LNCAP (cell line): ENCODE measurements at regions not wholly inside any gene's neighbourhood (a gene's known extent, or its start where the extent isn't known, plus 50 kb on each side); places are given as distances from the start of the nearest gene placed in this dataset.

Source experiments
- TF ChIP-seq, protein P1 (sequence below): fragments of 450-650 bp; IDR thresholded peaks from 2 replicates; pipeline ENCODE4 v1.5.1; 2017; ENCODE audit warnings: mild to moderate bottlenecking

DNA sequence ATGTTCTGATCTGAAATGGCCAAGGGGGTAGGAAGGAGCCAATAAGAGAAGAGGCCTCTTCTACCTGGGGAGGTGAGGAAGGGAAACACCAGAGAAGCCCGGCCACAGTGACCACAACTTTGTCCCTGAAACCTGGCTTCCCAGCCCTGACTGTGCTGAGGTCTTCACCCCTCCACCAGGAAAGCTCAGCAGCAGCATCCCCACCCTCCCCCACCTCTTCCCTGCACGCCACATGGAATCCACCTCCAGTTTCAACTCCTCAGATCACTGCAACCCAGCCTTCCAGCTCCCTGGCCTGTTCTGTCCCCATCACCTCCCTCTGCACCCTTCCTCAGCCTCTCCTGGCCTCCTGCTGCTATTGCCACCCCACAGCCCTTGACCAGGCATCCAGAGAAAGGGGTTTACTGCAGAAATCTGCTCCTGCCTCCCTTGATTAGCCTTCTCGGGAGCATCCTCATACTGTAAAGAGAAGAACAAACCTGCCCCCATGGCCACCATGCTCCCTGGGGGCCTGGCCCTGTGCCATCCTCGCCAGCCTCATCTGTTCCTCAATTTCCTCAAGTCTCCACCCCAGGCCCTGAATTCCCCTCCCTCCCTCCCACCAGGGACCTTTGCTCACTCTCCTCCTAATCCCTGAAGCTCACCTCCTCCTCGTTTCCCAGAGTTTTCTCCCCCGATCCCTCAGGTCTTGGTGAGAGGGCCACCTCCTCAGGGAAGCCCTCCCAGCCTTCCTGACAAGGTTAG, 450.9 kb downstream of the MATN1 start:
- TF ChIP-seq, protein P1, sequence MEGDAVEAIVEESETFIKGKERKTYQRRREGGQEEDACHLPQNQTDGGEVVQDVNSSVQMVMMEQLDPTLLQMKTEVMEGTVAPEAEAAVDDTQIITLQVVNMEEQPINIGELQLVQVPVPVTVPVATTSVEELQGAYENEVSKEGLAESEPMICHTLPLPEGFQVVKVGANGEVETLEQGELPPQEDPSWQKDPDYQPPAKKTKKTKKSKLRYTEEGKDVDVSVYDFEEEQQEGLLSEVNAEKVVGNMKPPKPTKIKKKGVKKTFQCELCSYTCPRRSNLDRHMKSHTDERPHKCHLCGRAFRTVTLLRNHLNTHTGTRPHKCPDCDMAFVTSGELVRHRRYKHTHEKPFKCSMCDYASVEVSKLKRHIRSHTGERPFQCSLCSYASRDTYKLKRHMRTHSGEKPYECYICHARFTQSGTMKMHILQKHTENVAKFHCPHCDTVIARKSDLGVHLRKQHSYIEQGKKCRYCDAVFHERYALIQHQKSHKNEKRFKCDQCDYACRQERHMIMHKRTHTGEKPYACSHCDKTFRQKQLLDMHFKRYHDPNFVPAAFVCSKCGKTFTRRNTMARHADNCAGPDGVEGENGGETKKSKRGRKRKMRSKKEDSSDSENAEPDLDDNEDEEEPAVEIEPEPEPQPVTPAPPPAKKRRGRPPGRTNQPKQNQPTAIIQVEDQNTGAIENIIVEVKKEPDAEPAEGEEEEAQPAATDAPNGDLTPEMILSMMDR = no peak

DNA sequence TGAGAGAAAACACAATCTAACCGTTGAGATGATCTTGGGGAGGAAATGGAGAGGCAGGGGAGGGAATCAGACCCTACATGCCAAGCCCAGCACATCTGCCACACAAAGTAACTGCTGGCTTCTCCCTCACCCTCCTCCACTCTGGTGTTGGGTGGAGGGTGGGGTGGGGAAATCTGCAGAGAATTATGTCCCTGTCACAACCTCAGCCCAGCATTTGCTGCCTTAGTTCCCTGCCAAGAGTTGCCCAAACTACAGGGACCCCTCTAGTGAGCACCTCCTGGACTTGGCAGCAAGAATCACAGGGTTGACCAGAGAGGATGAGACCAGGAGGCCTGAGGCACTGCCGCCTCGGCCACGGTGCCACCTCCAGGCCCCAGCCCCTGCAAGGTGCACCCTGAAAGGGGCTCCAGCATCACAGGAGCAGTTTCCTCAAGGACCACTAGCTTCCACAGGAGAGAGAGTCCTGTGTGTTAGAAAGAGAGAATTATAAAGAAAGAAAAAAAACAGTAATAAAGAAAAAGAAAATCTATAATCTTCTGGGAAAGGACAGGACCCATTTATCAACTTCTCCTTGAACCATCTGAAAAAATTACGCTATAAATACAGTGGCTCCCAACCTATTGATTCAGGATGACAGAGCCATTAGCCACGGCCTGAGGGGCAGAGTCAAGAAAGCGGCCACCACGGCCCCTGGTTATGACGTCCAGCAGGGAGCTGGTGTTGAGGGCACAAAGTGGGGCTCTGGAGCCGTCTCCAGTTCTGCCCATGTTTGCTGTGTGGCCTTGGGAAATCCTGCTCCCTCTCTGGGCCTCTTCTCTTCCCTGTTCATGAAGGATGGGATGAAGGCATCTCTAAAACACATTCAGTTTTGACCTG, 451.7 kb downstream of the MATN1 start:
- TF ChIP-seq, protein P1 = no peak

DNA sequence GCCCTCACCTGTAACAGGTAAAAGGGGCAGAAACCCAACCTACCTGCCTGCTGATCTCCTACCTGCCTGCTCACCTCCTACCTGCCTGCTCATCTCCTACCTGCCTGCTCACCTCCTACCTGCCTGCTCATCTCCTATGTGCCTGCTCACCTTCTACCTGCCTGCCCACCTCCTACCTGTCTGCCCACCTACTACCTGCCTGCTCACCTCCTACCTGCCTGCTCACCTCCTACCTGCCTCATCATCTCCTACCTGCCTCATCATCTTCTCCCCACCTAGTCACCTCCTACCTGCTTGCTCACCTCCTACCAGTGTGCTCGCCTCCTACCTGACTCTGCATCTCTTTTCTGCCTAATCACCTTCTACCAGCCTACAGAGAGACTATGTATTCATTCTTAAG, 452.9 kb downstream of the MATN1 start:
- TF ChIP-seq, protein P1 = no peak

DNA sequence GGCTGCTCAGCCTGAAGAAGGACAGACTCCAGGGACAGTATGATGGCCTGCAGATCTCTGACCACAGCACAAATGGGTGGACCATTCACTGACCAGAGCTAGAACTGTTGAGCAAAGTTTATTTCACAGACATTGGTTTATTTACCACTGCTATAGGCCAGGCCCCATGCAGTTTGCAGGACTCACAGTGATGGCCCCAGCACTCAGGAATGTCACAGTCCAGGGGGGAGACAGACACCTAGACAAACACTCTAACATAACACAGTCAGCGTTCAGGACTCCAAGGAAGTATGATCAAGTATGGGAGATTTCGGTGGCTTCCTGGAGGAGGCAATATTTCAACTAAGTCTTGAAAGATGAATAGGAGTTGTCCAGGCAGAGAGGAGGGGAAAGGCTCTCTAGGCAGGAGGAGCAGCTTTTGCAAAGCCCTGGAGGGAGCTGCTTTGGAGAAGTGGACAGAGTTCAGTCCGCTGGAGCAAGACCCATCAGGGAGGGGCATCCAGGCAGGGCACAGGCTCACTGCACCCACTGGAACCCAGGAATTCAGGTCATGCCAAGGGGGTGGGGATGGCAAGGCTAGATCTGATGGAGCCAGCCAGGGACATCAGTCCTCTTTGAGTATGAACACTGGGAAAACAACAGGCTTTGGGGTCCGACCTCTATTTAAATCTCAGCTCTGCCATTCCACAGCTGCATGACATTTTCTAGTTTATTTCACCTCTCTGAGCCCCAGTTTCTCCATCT, 454.3 kb downstream of the MATN1 start:
- TF ChIP-seq, protein P1 = no peak

DNA sequence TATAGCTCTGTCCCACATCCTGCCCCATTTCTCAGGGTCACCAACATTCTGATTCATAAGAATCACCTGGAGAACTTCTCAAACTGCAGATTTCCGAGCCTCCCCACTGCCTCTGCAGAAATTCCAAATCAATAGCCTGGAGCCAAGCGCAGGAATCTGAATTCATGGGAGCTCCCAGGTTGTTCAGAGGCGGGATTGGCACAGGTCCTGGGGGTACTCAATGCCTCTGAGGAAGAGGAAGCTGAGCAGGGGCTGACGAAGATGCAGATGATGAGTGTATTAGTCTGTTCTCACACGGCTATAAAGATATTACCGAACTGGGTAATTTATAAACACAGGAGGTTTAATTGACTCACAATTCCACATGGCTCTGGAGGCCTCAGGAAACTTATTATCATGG, 455.5 kb downstream of the MATN1 start:
- TF ChIP-seq, protein P1 = no peak

DNA sequence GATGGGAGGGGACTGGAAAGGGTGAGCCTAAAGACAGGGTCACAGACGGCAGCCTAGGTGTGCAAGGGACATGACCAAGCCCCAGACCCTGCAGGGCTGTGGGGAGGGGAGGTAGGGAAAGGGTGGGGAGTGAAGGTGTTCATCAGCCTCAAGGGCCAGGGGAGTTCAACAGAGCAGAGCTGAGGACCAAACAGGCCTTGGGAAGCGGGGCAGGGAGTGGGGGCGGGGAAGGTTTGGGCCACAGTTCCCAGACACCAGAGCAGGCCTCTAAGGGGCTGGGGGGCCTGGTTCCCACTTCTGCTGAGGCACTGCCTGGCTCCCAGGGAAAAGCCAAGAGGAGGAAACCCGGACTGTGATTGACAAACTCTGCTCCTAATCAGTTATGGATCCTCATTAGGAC, 456.3 kb downstream of the MATN1 start:
- TF ChIP-seq, protein P1 = no peak
